CD8-positive, alpha-beta memory T cell (primary cell): ENCODE measurements at regions not wholly inside any gene's neighbourhood (a gene's known extent, or its start where the extent isn't known, plus 50 kb on each side); places are given as distances from the start of the nearest gene placed in this dataset.
"Not testable (repeated sequence)": the region's sequence is repeated elsewhere in the genome, so short reads cannot be mapped to it uniquely, and the experiment has no call there.

Experiments
- CTCF ChIA-PET: fragments of 350-600 bp; sonication (Branson Sonifier 250); formaldehyde crosslinking; loops from one replicate; lab custom pipeline; 2021; ENCODE audit warnings: antibody characterized with exemption; lab: Charles Lee
- POLR2A ChIA-PET: fragments of 350-600 bp; sonication (Branson Sonifier 250); formaldehyde crosslinking; loops from one replicate; lab custom pipeline; 2021; ENCODE audit warnings: antibody characterized with exemption; lab: Charles Lee
- DNase-seq, 5 donors: peaks; one replicate each; pipeline versions ENCODE4 v3.0.0 to v3.0.0-alpha.2; 2020 to 2022; ENCODE audit warnings: mixed read lengths in 1 of 5
- H3K27ac ChIP-seq: one replicate; pipeline ENCODE4 v1.7.0; 2013; ENCODE audit warnings: low read depth, mild to moderate bottlenecking, low read length, moderate library complexity
- H3K27me3 ChIP-seq: 2 replicates; pipeline ENCODE4 v1.7.0; 2013; ENCODE audit warnings: low read length, mild to moderate bottlenecking; ENCODE audit not compliant: insufficient read depth, poor library complexity, severe bottlenecking
- H3K36me3 ChIP-seq: 2 replicates; pipeline ENCODE4 v1.7.0; 2013; ENCODE audit warnings: mild to moderate bottlenecking, low read length, moderate library complexity; ENCODE audit not compliant: insufficient read depth
- H3K4me1 ChIP-seq: 2 replicates; pipeline ENCODE4 v1.7.0; 2013; ENCODE audit warnings: mild to moderate bottlenecking, low read length, moderate library complexity; ENCODE audit not compliant: insufficient read depth
- H3K4me3 ChIP-seq: 2 replicates; pipeline ENCODE4 v1.7.0; 2013; ENCODE audit warnings: mild to moderate bottlenecking, low read length
- H3K9me3 ChIP-seq: 2 replicates; pipeline ENCODE4 v1.7.0; 2013; ENCODE audit warnings: mild to moderate bottlenecking, low read length
- H3K27ac Mint-ChIP-seq, 8 donors: one replicate each; pipeline ENCODE4 v1.8.0; 2020 to 2021; ENCODE audit warnings: mixed read lengths in 8 of 8, mild to moderate bottlenecking in 6 of 8, inconsistent platforms in 3 of 8, moderate library complexity in 3 of 8
- H3K27me3 Mint-ChIP-seq, 2 donors: one replicate each; pipeline ENCODE4 v1.8.0; 2020 to 2021; ENCODE audit warnings: mixed read lengths in 2 of 2, mild to moderate bottlenecking in 1 of 2, moderate library complexity in 1 of 2
- H3K36me3 Mint-ChIP-seq, 3 donors: one replicate each; pipeline ENCODE4 v1.8.0; 2020 to 2021; ENCODE audit warnings: mixed read lengths in 3 of 3, inconsistent platforms in 1 of 3, mild to moderate bottlenecking in 1 of 3
- H3K4me1 Mint-ChIP-seq, 3 donors: one replicate each; pipeline ENCODE4 v1.8.0; 2020 to 2021; ENCODE audit warnings: mixed read lengths in 3 of 3, inconsistent platforms in 1 of 3, mild to moderate bottlenecking in 1 of 3
- H3K4me3 Mint-ChIP-seq, 7 donors: one replicate each; pipeline ENCODE4 v1.8.0; 2020 to 2021; ENCODE audit warnings: mixed read lengths in 7 of 7, mild to moderate bottlenecking in 6 of 7, moderate library complexity in 4 of 7, inconsistent platforms in 2 of 7
- H3K9me3 Mint-ChIP-seq, 5 donors: one replicate each; pipeline ENCODE4 v1.8.0; 2020 to 2022; ENCODE audit warnings: mixed read lengths in 5 of 5, mild to moderate bottlenecking in 3 of 5, moderate library complexity in 2 of 5, inconsistent platforms in 1 of 5

- Mint-ChIP-seq H3K36me3 (no peaks in the 10 kb centered on the region), H3K4me3 (no peak overlapping the region), H3K4me1 (no peaks in the 10 kb centered on the region), H3K9me3 (peaks cover 0 to 2% (median 0%) of the 10 kb centered on the region in 5 donors), H3K27me3 (peaks cover 16 to 27% of the 10 kb centered on the region in 2 donors), H3K27ac (peak overlapping the region in 1 of 8 donors; percentile 22)
- DNase-seq: no peak
- Histone ChIP-seq H3K27ac (no peak overlapping the region), H3K4me1 (no peaks in the 10 kb centered on the region), H3K27me3 (no peaks in the 10 kb centered on the region), H3K36me3 (no peaks in the 10 kb centered on the region), H3K9me3 (no peaks in the 10 kb centered on the region), H3K4me3 (no peak overlapping the region)
- ChIA-PET POLR2A (no interaction called here), CTCF (no interaction called here)
These were observed 96.3 kb downstream of the OAT start for GRCh38 chr10:124322191-124322980.

GRCh38 chr10:124321433-124322089 lies 97.2 kb downstream of the OAT start:
- Histone ChIP-seq H3K27ac (no peak overlapping the region), H3K4me1 (no peaks in the 10 kb centered on the region), H3K36me3 (no peaks in the 10 kb centered on the region), H3K27me3 (no peaks in the 10 kb centered on the region), H3K4me3 (no peak overlapping the region), H3K9me3 (no peaks in the 10 kb centered on the region)
- H3K4me1 Mint-ChIP-seq: no peaks in the 10 kb centered on the region
- DNase-seq: no peak
- H3K4me3 Mint-ChIP-seq: no peak overlapping the region
- H3K27ac Mint-ChIP-seq: no peak overlapping the region
- ChIA-PET POLR2A (no interaction called here), CTCF (no interaction called here)
- peaks cover 14 to 21% of the 10 kb centered on the region in 2 donors for H3K27me3 Mint-ChIP-seq
- no peaks in the 10 kb centered on the region for H3K36me3 Mint-ChIP-seq
- H3K9me3 Mint-ChIP-seq: no peaks in the 10 kb centered on the region

DNA sequence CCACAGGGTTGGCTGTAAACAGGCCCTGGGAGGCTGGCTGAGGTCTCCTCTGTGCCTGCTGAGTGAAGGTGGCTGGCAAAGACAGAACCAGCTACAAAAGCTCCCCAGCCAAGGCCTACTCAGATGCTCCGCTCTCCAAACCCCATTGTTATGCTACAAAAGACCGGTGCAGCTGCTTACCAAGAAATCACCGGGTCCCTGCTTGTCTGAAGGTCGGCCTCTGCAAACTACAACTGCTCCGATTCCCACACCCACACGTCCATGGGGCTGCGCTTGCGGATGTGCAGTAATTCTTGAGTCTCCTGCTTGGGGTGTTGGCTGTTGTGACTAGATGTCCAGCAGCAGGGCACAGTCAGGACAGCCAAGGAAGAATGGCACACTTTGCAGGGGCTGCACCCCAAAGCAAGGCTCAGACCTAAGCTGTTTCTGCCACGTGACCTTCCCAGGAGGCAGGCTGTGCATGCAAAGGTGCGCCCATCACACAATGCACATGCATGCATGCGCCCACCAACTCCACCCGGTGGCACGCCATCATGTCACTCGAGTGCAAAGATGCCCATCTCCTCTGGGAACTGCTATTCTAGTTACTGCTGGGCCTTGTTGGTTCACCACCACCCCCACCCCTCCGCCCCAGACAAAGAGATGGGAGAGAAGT lies 97.8 kb downstream of the OAT start:
- Histone ChIP-seq H3K9me3 (no peaks in the 10 kb centered on the region), H3K4me1 (no peaks in the 10 kb centered on the region), H3K27me3 (no peaks in the 10 kb centered on the region), H3K27ac (no peak overlapping the region), H3K36me3 (no peaks in the 10 kb centered on the region), H3K4me3 (no peak overlapping the region)
- CTCF ChIA-PET: no interaction called here
- peaks cover 0 to under 1% (median 0%) of the 10 kb centered on the region in 5 donors for H3K9me3 Mint-ChIP-seq
- POLR2A ChIA-PET: no interaction called here
- peaks cover 14 to 17% of the 10 kb centered on the region in 2 donors for H3K27me3 Mint-ChIP-seq
- no peaks in the 10 kb centered on the region for H3K4me1 Mint-ChIP-seq
- no peaks in the 10 kb centered on the region for H3K36me3 Mint-ChIP-seq
- H3K4me3 Mint-ChIP-seq: no peak overlapping the region
- no peak for DNase-seq
- H3K27ac Mint-ChIP-seq: no peak overlapping the region

DNA sequence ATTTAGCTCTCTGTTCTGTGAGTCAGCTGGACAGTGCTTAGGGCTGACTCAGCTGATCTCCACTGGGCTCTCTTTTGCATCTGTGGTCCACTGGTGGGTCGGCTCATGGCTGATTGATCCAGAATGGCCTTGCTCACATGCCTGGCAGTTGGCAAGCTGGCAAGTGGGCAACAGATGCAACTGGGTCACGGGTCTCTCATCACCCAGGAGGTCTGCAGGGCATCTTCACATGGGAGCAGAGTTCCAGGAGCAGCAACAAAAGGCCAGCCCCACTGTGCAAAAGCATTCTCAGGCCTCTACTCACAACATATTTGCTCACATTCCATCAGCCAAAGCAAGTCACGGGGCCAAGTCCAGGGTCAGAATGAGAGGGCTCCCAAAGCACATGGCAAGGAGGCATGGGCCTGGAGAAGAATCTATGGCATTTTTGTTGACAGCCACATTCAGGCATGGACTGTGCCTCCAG lies 98.8 kb downstream of the OAT start:
- no peaks in the 10 kb centered on the region for H3K36me3 Mint-ChIP-seq
- H3K4me3 Mint-ChIP-seq: no peak overlapping the region
- no peaks in the 10 kb centered on the region for H3K27me3 ChIP-seq
- no peaks in the 10 kb centered on the region for H3K36me3 ChIP-seq
- no peak for DNase-seq
- peaks cover 0 to 2% (median 0%) of the 10 kb centered on the region in 5 donors for H3K9me3 Mint-ChIP-seq
- H3K27ac ChIP-seq: no peak overlapping the region
- H3K9me3 ChIP-seq: no peaks in the 10 kb centered on the region
- H3K27me3 Mint-ChIP-seq: peaks cover 9 to 14% of the 10 kb centered on the region in 2 donors
- H3K4me3 ChIP-seq: no peak overlapping the region
- no peak overlapping the region for H3K27ac Mint-ChIP-seq
- POLR2A ChIA-PET: no interaction called here
- no peaks in the 10 kb centered on the region for H3K4me1 ChIP-seq
- no peaks in the 10 kb centered on the region for H3K4me1 Mint-ChIP-seq
- CTCF ChIA-PET: no interaction called here

GRCh38 chr10:124319520-124319919 lies 99.2 kb downstream of the OAT start:
- DNase-seq, H3K9me3 ChIP-seq, CTCF ChIA-PET, H3K36me3 ChIP-seq, H3K36me3 Mint-ChIP-seq, POLR2A ChIA-PET, H3K27ac ChIP-seq, H3K4me1 ChIP-seq, H3K4me3 Mint-ChIP-seq, H3K4me1 Mint-ChIP-seq, H3K9me3 Mint-ChIP-seq, H3K27ac Mint-ChIP-seq, H3K27me3 ChIP-seq, H3K4me3 ChIP-seq: not testable (repeated sequence)
- H3K27me3 Mint-ChIP-seq: peaks cover 9 to 14% of the 10 kb centered on the region in 2 donors

DNA sequence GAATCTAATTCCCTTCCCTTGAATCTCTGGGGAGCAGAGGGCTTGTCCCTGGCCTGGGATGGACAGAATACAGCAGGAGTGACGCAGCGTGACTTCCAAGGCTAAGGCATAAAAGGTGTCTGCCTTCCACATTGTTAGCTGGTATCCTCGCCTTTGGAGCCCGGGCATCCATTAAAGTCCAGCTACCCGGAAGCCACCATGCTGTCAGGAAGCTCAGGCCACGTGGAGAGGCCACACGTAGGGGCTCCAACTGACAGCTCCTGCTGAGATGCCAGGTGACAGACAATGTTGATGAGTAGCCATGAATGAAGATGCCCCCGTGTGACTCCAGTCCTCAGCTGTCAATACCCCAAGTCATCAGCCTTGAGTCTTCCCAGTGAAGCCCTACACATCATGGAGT lies 99.9 kb downstream of the OAT start:
- H3K27ac Mint-ChIP-seq: peak overlapping the region in 1 of 8 donors; percentile 43
- ChIA-PET POLR2A (no interaction called here), CTCF (no interaction called here)
- H3K36me3 Mint-ChIP-seq: no peaks in the 10 kb centered on the region
- H3K9me3 ChIP-seq: no peaks in the 10 kb centered on the region
- peaks cover 0 to 2% (median 0%) of the 10 kb centered on the region in 5 donors for H3K9me3 Mint-ChIP-seq
- H3K27ac ChIP-seq: no peak overlapping the region
- no peak overlapping the region for H3K4me3 Mint-ChIP-seq
- no peak overlapping the region for H3K4me3 ChIP-seq
- no peaks in the 10 kb centered on the region for H3K36me3 ChIP-seq
- no peaks in the 10 kb centered on the region for H3K27me3 ChIP-seq
- DNase-seq: no peak
- H3K4me1 Mint-ChIP-seq: no peaks in the 10 kb centered on the region
- H3K27me3 Mint-ChIP-seq: peaks cover 9 to 10% of the 10 kb centered on the region in 2 donors
- no peaks in the 10 kb centered on the region for H3K4me1 ChIP-seq

- Histone ChIP-seq H3K4me1 (no peaks in the 10 kb centered on the region), H3K4me3 (no peak overlapping the region), H3K9me3 (no peaks in the 10 kb centered on the region), H3K36me3 (no peaks in the 10 kb centered on the region), H3K27me3 (no peaks in the 10 kb centered on the region), H3K27ac (no peak overlapping the region)
- CTCF ChIA-PET: no interaction called here
- Mint-ChIP-seq H3K9me3 (peaks cover 0 to 2% (median 0%) of the 10 kb centered on the region in 5 donors), H3K4me1 (no peaks in the 10 kb centered on the region), H3K36me3 (no peaks in the 10 kb centered on the region), H3K27me3 (peaks cover 7% of the 10 kb centered on the region in 2 donors), H3K4me3 (no peak overlapping the region), H3K27ac (no peak overlapping the region)
- DNase-seq: no peak
- POLR2A ChIA-PET: no interaction called here
These were observed 100.6 kb downstream of the OAT start for GRCh38 chr10:124318076-124318475.

DNA sequence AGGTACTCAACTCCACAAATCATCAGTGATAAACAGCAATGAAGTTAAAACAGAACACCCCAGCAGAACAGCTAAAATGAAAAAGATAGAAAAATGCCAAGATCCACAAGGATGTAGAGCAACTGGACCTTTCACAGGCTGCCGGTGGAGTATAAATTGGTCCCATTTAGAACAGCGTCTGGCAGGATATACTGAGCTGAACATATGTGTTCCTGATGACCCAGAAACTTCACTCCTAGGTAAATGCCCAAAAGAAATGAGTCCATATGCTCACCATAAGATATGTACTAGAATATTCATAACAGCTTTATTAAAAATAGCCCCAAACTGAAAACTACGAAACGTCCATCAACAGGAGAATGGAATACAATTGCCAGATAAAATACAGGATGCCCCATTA lies 102.4 kb downstream of the OAT start:
- Mint-ChIP-seq H3K27me3 (peaks cover 0 to 5% of the 10 kb centered on the region in 2 donors), H3K27ac (no peak overlapping the region), H3K4me1 (no peaks in the 10 kb centered on the region), H3K9me3 (peaks cover 0 to 2% (median 0%) of the 10 kb centered on the region in 5 donors), H3K36me3 (no peaks in the 10 kb centered on the region), H3K4me3 (no peak overlapping the region)
- Histone ChIP-seq H3K27me3 (no peaks in the 10 kb centered on the region), H3K9me3 (no peaks in the 10 kb centered on the region), H3K27ac (no peak overlapping the region), H3K4me3 (no peak overlapping the region), H3K36me3 (no peaks in the 10 kb centered on the region), H3K4me1 (no peaks in the 10 kb centered on the region)
- CTCF ChIA-PET: no interaction called here
- DNase-seq: no peak
- POLR2A ChIA-PET: no interaction called here
